Loucy (cell line): ENCODE measurements at regions not wholly inside any gene's neighbourhood (a gene's known extent, or its start where the extent isn't known, plus 50 kb on each side); places are given as distances from the start of the nearest gene placed in this dataset.

Experiments used
- H2AFZ ChIP-seq: fragments of 200-600 bp; sonication (generic); 2 replicates; pipeline ENCODE4 v1.6.0; 2016; ENCODE audit warnings: antibody characterized with exemption, mild to moderate bottlenecking, low read length, moderate library complexity
- H3F3A ChIP-seq: fragments of 200-600 bp; 2 replicates; pipeline ENCODE4 v1.6.0; 2016; ENCODE audit warnings: antibody characterized with exemption, low read depth, mild to moderate bottlenecking
- H3K27me3 ChIP-seq: fragments of 200-600 bp; sonication (generic); 2 replicates; pipeline ENCODE4 v1.6.1; 2014; ENCODE audit warnings: low read length, mild to moderate bottlenecking; ENCODE audit not compliant: insufficient read depth, poor library complexity, severe bottlenecking
- H3K36me3 ChIP-seq: fragments of 200-600 bp; sonication (generic); 2 replicates; pipeline ENCODE4 v1.6.1; 2016; ENCODE audit warnings: low read length; ENCODE audit not compliant: insufficient read depth
- H3K4me1 ChIP-seq: fragments of 200-600 bp; sonication (generic); 2 replicates; pipeline ENCODE4 v1.5.1; 2014; ENCODE audit warnings: low read length, mild to moderate bottlenecking; ENCODE audit not compliant: insufficient read depth, poor library complexity, severe bottlenecking
- H3K4me2 ChIP-seq: fragments of 200-600 bp; sonication (generic); 2 replicates; pipeline ENCODE4 v1.6.0; 2014; ENCODE audit warnings: antibody characterized with exemption, low read length, low read depth, mild to moderate bottlenecking; ENCODE audit not compliant: poor library complexity, severe bottlenecking
- H3K4me3 ChIP-seq: fragments of 200-600 bp; sonication (generic); 2 replicates; pipeline ENCODE4 v1.5.1; 2014; ENCODE audit warnings: low read length, mild to moderate bottlenecking, mixed read lengths; ENCODE audit not compliant: poor library complexity, severe bottlenecking
- H3K79me2 ChIP-seq: fragments of 200-600 bp; sonication (generic); 2 replicates; pipeline ENCODE4 v1.6.1; 2014; ENCODE audit warnings: low read length; ENCODE audit not compliant: insufficient read depth
- H3K9ac ChIP-seq: fragments of 200-600 bp; sonication (generic); 2 replicates; pipeline ENCODE4 v1.6.0; 2014; ENCODE audit warnings: mild to moderate bottlenecking, low read depth, low read length, moderate library complexity; ENCODE audit not compliant: poor library complexity, severe bottlenecking
- H3K9me2 ChIP-seq: fragments of 200-600 bp; sonication (generic); replicated peaks from 2 replicates; pipeline ENCODE4 v1.6.1; 2016; ENCODE audit warnings: low read depth, low read length, mixed read lengths
- H3K9me3 ChIP-seq: fragments of 200-600 bp; sonication (generic); 2 replicates; pipeline ENCODE4 v1.6.1; 2014; ENCODE audit warnings: mild to moderate bottlenecking, antibody characterized with exemption, low read length, low read depth; ENCODE audit not compliant: insufficient read depth
- H4K20me1 ChIP-seq: fragments of 200-600 bp; sonication (generic); 2 replicates; pipeline ENCODE4 v1.6.0; 2014; ENCODE audit warnings: antibody characterized with exemption, low read length, mild to moderate bottlenecking; ENCODE audit not compliant: insufficient read depth, poor library complexity, severe bottlenecking
- EZH2phosphoT487 ChIP-seq: fragments of 200-600 bp; IDR thresholded peaks from 2 replicates; pipeline ENCODE4 v1.6.1; 2018; ENCODE audit warnings: antibody characterized with exemption, mild to moderate bottlenecking, moderate library complexity, borderline replicate concordance
- TF ChIP-seq, protein P1 (sequence below): fragments of 200-600 bp; sonication (generic); conservative IDR thresholded peaks from 2 replicates; pipeline ENCODE4 v1.5.1; 2014; ENCODE audit warnings: mild to moderate bottlenecking, antibody characterized with exemption, low read length

DNA sequence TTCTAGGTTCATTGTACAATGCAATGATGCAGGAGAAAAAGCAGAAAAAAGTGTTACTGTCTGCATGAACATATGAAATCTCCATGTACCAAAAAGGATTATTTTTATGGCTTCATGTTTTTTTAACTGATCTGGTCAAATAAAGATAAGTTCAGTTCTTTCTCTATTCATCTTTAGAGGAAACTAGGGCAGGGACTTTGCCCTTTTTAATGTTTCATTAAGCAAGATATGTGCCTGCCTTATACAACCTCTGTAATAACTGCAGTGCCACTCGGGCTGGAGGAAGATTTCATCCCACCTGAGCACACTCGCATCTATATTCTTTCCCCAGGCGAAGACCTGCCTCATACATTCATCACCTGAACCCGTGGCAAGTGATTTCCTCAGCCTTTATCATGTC is 157.9 kb upstream of the DDX18 start:
- Histone ChIP-seq H3K4me3 (no peak overlapping the region), H3F3A (no peaks in the 10 kb centered on the region), H3K9ac (no peak overlapping the region), H3K4me2 (no peak overlapping the region), H2AFZ (no peak overlapping the region), H3K36me3 (no peaks in the 10 kb centered on the region), H3K79me2 (no peaks in the 10 kb centered on the region), H3K9me3 (no peaks in the 10 kb centered on the region), H3K27me3 (no peaks in the 10 kb centered on the region), H4K20me1 (no peaks in the 10 kb centered on the region), H3K4me1 (no peaks in the 10 kb centered on the region), H3K9me2 (no peaks in the 10 kb centered on the region)
- TF ChIP-seq EZH2phosphoT487: no peak
- TF ChIP-seq, protein P1, sequence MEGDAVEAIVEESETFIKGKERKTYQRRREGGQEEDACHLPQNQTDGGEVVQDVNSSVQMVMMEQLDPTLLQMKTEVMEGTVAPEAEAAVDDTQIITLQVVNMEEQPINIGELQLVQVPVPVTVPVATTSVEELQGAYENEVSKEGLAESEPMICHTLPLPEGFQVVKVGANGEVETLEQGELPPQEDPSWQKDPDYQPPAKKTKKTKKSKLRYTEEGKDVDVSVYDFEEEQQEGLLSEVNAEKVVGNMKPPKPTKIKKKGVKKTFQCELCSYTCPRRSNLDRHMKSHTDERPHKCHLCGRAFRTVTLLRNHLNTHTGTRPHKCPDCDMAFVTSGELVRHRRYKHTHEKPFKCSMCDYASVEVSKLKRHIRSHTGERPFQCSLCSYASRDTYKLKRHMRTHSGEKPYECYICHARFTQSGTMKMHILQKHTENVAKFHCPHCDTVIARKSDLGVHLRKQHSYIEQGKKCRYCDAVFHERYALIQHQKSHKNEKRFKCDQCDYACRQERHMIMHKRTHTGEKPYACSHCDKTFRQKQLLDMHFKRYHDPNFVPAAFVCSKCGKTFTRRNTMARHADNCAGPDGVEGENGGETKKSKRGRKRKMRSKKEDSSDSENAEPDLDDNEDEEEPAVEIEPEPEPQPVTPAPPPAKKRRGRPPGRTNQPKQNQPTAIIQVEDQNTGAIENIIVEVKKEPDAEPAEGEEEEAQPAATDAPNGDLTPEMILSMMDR: no peak

- Histone ChIP-seq H3K36me3 (no peaks in the 10 kb centered on the region), H3K27me3 (no peaks in the 10 kb centered on the region), H3K4me2 (no peak overlapping the region), H3K9ac (no peak overlapping the region), H3K4me3 (no peak overlapping the region), H3K4me1 (no peaks in the 10 kb centered on the region), H2AFZ (no peak overlapping the region), H3K79me2 (no peaks in the 10 kb centered on the region), H3K9me3 (no peaks in the 10 kb centered on the region), H3F3A (no peaks in the 10 kb centered on the region), H3K9me2 (no peaks in the 10 kb centered on the region), H4K20me1 (no peaks in the 10 kb centered on the region)
- no peak for TF ChIP-seq EZH2phosphoT487
- TF ChIP-seq, protein P1: no peak
These were observed 152.9 kb upstream of the DDX18 start for GRCh38 chr2:117661619-117662018.

DNA sequence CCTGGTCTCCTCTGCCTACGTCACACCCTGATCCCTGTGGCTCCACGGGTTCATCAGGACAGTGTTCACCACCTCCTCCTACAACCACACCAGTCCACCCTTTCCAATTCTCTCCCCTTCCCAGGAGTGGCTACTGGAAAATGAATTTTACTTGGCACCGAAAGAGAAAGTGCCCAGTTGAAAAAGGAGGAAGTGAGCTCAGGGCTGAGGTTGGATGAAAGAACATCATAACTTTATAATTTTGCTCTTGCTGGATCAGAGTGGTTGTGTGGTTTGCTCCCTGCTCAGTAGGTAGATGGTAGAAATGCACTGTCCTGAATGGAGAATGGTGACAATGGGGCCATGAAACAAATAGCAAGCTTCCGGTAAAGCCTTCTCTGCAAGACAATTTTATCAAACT is 140.3 kb upstream of the DDX18 start:
- no peaks in the 10 kb centered on the region for H3F3A ChIP-seq
- no peak overlapping the region for H3K9ac ChIP-seq
- H3K4me2 ChIP-seq: no peak overlapping the region
- H3K4me1 ChIP-seq: no peaks in the 10 kb centered on the region
- no peaks in the 10 kb centered on the region for H3K79me2 ChIP-seq
- H3K4me3 ChIP-seq: no peak overlapping the region
- peaks cover 11% of the 10 kb centered on the region; the same call in 1 of the 2 replicates for H3K9me3 ChIP-seq
- H4K20me1 ChIP-seq: no peaks in the 10 kb centered on the region
- no peak for TF ChIP-seq EZH2phosphoT487
- TF ChIP-seq, protein P1: no peak
- no peaks in the 10 kb centered on the region for H3K9me2 ChIP-seq
- H3K27me3 ChIP-seq: no peaks in the 10 kb centered on the region
- no peaks in the 10 kb centered on the region for H3K36me3 ChIP-seq
- no peak overlapping the region for H2AFZ ChIP-seq
